HG03045 (cell line): ENCODE measurements at regions not wholly inside any gene's neighbourhood (a gene's known extent, or its start where the extent isn't known, plus 50 kb on each side); places are given as distances from the start of the nearest gene placed in this dataset.

Experiments used
- ATAC-seq: cut with Tn5 transposase; IDR thresholded peaks from one replicate; pipeline ENCODE4 v1.9.1; 2021; ENCODE audit warnings: mild to moderate bottlenecking, moderate library complexity; ENCODE audit not compliant: unreplicated experiment

GRCh38 chr5:173762930-173763329, 125.2 kb upstream of the CPEB4 start:
- no peak for ATAC-seq

- no peak for ATAC-seq
Measured at GRCh38 chr5:173763410-173763809, 124.7 kb upstream of the CPEB4 start.

- no peak for ATAC-seq
Measured at GRCh38 chr5:173764332-173765028, 123.7 kb upstream of the CPEB4 start.

GRCh38 chr5:173765029-173765644, 123.0 kb upstream of the CPEB4 start:
- ATAC-seq, result no peak

GRCh38 chr5:173765661-173766060, 122.5 kb upstream of the CPEB4 start:
- ATAC-seq, result no peak

- ATAC-seq, result no peak
Measured at GRCh38 chr5:173767574-173768266, 120.4 kb upstream of the CPEB4 start.

- no peak for ATAC-seq
Measured at GRCh38 chr5:173768267-173768806, 119.8 kb upstream of the CPEB4 start.

- no peak for ATAC-seq
Measured at GRCh38 chr5:173768891-173769290, 119.3 kb upstream of the CPEB4 start.

- ATAC-seq, result no peak
Measured at GRCh38 chr5:173770637-173771036, 117.5 kb upstream of the CPEB4 start.

- ATAC-seq, result no peak
Measured at GRCh38 chr5:173771121-173771724, 116.9 kb upstream of the CPEB4 start.

GRCh38 chr5:173771725-173772383, 116.3 kb upstream of the CPEB4 start:
- ATAC-seq, result no peak

GRCh38 chr5:173772384-173773059, 115.6 kb upstream of the CPEB4 start:
- ATAC-seq, result no peak

GRCh38 chr5:173774271-173774761, 113.8 kb upstream of the CPEB4 start:
- no peak for ATAC-seq

- ATAC-seq, result no peak
Measured at GRCh38 chr5:173775261-173776197, 112.6 kb upstream of the CPEB4 start.

GRCh38 chr5:173777149-173777548, 111.0 kb upstream of the CPEB4 start:
- ATAC-seq, result no peak

- ATAC-seq, result no peak
Measured at GRCh38 chr5:173777674-173778073, 110.5 kb upstream of the CPEB4 start.

- no peak for ATAC-seq
Measured at GRCh38 chr5:173778152-173778782, 109.9 kb upstream of the CPEB4 start.

GRCh38 chr5:173778784-173779304, 109.3 kb upstream of the CPEB4 start:
- ATAC-seq, result no peak
